Embryonic facial prominence (tissue), 1 donor: ENCODE measurements at regions not wholly inside any gene's neighbourhood (a gene's known extent, or its start where the extent isn't known, plus 50 kb on each side); places are given as distances from the start of the nearest gene placed in this dataset.

Source experiments
- DNase-seq: peaks from one replicate; pipeline ENCODE4 v3.0.0-alpha.2; 2016; ENCODE audit errors: extremely low spot score

DNA sequence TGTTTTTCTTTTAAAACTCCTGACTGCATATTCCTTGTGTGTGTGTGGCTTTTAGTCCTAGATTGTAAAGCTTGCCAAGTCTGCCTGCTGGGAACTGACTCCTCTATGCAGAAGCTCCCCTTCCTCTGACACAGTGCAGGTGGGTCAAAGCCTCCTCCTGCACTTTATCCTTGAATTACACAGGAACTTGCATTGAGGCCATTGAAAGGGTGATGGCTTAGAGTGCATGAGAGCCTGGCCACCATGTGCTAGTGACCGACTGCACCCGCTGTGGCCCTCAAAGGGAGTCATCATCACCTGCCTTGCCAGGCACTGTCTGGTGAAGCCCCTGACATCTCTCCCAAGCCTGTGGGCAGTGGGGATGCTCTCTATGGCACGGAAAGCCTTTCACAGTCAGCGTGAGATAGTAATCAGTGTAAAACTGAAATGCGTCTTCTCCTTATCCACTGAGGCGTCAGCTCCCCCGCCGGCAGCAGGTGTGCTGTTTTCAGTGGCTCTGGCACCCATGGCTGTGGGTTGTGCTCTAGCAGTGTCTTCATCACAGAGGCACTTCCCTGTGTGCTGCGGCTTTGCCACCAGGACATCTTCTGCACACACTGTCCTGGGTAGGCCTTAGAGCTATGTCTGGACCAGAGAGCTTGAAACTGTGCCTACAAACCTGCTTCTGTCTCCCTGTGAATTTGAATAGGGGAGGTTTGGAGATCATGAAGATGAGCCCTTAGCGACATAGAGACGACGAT is 87.9 kb downstream of the THBS2 start:
- no peak for DNase-seq

DNA sequence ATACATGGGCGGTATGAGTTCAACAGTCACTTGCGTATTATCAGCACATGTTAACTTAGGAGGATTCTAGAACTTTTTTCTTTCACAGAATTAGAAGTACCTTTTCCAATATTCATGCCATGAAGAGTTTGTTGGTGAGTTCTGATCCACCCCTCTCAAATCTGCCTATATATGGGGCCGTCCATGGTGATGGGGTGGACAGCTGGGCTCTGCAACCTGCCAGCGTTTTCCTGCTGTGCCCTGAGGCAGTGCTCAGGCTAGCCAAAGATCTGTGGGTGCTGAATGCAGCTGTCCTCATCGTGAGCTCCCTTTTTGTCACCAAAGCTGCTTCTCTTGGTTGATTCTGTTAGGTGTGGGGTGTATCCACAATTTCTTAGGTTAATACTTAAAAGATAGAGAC is 88.7 kb downstream of the THBS2 start:
- DNase-seq, result no peak

DNA sequence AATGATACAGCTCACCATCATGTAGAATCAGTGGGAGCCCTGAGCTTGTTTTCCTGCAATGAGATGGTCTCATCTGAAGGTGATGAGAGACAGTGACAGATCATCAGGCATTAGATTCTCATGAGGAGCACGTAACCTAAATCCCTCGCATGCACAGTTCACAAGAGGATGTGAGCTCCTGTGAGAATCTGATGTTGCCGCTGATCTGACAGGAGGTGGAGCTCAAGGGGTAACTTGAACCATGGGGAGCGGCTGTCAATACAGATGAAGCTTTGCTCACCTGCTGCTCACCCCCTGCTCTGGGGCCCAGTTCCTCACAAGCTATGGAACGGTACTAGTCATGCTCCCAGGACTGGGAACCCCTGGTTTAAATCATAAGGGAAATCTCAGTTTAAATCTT is 89.2 kb downstream of the THBS2 start:
- no peak for DNase-seq

GRCh38 chr6:169163411-169163901 is 90.2 kb downstream of the THBS2 start:
- no peak for DNase-seq

DNA sequence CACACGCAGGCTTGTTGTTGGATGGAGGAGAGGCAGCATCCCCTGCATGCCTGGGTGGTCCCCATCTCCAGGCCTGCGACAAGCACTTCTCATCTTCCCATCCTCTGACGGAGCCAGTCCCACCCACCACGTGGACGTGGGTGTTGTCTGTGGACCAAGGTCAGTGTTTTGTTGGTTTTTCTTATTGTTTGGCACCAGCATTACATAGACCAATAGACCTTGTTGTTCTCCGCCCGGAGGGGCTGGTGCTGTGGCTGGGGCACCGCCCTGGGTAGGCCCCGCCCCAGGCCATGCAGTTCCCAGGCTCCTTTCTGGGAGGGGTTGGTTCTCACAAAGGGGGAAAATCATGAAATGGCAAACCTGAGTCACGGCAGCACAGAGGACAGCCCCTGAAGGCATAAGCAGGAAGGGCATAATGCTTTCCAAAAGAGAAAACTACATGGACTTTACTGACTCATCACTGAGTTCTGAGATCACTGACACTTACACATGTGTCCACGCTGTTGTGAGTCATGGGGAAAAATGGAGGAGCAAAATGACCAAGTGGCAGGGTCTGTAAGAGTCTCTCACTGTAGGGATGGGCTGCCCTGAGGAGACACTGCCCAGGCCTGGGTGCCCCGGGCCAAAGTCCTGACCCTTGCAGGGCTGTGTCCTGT is 90.8 kb downstream of the THBS2 start:
- no peak for DNase-seq

DNA sequence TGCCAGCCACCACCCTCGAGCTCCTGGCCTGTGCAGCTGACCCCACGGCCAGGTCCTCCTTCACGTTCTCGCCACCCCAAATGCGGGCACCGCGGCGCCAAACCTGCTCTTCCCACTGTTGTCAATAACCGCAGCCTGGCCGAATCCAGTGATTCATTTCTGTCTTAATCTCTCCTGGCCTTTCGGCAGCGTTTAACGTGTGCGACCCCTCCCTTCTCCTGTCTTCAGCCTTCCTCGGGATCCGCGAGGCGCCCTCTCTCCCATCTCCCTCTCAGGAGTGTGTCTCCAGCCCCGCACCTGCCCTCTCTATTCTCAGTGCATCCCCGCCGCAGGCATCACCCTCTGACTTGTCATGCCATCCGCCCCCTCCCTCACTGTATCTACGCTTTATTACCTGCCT is 91.4 kb downstream of the THBS2 start:
- DNase-seq, result no peak

DNA sequence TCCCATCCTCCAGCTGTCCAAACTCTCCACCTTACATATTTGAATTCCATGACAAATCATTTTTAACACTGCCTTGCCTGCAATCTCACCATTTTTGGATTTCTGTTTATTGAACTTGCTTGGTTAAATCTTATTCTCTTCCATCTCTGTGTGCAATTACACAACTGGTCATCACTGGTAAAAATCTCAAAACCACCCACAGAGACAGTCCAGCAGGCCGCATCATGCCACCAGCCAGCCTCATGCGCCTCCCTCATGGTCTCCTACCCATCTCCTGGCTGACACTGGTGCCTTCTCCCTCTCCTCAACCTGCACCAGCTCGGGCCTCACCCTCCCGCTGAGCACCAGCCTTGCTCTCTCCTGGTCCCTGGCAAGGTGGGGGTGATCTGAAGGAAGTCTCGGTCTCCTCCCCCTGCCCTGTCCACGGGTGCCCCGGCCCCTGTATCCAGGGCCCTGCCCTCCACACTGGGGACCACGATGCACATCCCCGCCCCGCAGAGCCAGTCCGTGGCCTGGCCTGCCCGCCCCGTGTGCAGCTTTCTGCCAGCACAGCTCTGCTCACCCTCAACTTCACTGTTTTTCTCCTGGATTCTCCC is 92.0 kb downstream of the THBS2 start:
- DNase-seq, result no peak

- DNase-seq, result no peak
These were observed 92.6 kb downstream of the THBS2 start for GRCh38 chr6:169160855-169161560.

DNA sequence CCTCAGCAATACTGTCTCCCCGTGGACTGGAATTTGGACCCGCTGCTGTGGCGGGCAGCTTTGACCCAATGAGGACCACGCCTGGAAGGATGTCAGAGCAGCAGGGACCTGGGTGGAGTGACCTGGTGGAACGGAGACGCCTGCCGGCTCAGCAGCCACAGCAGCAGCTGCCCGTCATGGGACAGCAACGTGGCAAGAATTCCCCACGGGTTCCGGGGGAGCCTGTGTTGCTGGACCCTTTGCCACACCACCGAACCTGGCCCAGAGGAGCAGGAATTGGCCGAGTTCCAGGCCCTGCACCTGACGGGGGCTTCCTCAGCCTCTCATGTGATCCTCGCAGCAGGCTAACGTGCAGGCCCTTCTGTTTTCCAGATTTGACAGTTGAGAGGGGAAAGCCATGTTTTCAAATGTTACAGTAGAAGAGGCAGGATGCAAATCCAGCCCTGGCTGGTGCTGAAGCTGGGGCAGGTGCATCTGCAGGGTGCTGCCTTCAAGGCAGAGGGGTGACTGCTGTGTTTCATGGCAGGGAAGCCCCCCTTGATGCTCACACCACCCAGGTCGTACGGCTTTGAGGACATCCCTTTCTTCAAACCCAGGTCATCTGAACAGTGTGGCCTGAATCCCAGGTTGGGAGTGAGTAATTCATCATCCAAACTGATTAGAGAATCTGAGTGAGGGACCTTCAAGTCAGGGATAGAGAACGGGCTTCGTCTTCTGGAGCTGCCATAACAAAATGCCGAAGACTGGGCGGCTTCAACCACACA is 93.4 kb downstream of the THBS2 start:
- no peak for DNase-seq

GRCh38 chr6:169159331-169159730 is 94.3 kb downstream of the THBS2 start:
- DNase-seq, result no peak

- DNase-seq, result no peak
These were observed 95.0 kb downstream of the THBS2 start for GRCh38 chr6:169158691-169159090.

DNA sequence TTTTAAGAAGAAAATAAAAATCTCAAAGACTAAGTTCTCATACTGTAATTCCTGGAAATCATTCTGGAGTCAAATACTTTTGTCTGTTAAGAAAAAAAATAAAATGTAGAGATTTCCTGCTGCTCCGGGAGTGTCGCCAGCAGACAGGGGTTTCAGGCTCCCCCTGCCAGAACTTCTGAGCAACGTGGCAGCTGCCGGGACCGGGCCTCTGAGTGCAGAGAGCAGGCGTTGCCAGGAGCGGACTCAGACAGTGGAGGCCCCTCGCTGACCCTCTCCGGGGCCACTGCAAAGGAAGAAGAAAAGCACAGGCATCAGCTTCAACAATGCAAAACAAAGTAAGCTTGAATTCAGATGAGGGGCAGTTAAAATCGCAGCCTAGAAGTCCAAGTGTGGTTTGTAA is 95.5 kb downstream of the THBS2 start:
- DNase-seq, result peak; percentile 64

DNA sequence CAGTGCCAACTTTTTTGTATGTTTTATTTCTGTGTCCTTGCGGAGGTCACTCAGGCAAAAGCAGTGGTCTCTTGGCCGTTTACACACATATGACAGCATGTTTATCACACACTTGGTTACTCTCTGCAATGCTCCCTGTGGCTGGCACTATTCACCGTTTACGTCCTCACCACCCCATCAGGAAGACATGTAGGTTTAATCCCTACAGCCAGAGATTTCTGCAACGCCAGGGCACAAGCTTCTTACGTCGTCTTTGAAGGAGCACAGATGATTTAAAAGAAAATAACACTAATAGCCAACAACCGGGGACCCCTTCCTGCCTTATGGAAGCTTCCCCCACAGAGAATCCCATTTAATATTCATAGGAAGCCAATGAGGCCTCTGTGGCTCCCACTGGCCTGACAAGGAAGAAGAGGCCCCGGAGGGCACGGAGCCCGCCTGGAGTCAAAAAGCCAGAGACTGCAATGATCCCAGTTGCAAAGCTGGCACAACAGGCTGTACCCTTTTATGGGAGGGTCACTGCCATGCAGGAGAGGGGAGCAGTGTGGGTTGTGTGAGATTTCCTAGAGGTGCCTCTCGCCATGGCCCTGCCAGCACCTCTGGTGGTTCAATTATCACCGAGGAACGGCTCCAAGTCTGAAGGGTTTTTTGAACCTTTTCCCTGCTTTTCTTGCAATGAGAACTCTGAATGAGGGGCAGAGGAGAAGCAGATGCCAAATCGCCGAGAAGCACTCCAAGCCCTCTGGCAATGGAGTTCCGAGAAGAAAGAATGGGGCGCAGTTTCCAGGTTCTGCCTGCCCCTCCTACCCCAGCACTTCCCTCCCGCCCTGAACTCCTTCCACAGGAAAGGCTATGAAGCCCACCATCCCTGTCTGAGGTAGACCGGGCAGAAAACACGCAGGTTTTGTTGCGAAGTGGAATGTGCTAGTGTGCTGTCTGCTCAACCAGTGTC is 96.2 kb downstream of the THBS2 start:
- peak; percentile 43 for DNase-seq

GRCh38 chr6:169156793-169157147 is 96.9 kb downstream of the THBS2 start:
- no peak for DNase-seq

- DNase-seq, result no peak
These were observed 97.4 kb downstream of the THBS2 start for GRCh38 chr6:169156108-169156792.

GRCh38 chr6:169155481-169155880 is 98.2 kb downstream of the THBS2 start:
- DNase-seq, result no peak

DNA sequence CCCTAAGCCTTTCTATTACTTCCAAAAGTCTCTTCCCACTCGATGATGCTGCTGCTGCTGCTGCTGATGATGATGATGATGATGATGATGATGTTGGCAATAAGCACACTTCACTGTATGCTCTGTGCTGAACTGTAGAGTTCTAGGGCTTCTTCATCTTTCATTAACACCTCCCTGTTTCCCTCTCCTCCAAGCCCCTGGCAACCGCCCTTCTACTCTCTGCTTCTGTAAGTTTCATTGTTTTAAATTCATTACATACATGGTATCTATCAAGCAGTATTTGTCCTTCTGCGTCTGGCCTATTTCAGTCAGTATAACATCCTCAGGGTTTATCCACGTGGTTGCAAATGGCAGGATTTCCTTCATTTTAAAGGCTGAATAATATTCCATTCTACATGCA is 100.2 kb downstream of the THBS2 start:
- DNase-seq, result no peak

- DNase-seq, result no peak
These were observed 107.1 kb downstream of the THBS2 start for GRCh38 chr6:169146521-169146920.

DNA sequence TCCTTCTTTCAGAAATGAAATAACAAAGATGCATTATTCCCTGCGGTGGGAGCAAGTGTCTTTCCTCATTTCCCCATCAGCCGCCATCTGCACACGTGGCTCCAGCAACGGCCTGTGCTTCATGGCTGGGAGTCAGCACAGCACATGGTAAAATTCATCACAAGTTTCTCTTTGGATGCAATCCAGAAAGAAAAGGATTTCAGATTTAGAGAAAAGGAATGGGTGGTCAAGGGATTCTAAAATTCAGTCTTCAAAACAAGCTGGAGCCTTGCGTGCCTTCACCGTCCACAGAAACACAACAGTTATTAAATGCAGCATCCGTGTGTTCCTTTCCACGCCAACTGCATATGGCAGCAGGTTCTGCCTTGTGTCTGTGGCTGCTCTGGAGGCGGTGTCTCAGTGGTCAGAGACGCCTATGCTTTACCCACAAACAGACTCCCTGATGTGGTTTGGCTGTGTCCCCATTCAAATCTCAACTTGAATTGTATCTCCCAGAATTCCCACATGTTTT is 107.6 kb downstream of the THBS2 start:
- DNase-seq, result peak; percentile 73

GRCh38 chr6:169145496-169145895 is 108.2 kb downstream of the THBS2 start:
- no peak for DNase-seq
